ENCODE measurements at regions not wholly inside any gene's neighbourhood (a gene's known extent, or its start where the extent isn't known, plus 50 kb on each side); places are given as distances from the start of the nearest gene placed in this dataset.

GRCh38 chr7:41415051-41415450 lies 287.8 kb downstream of the INHBA start:
- ATAC-seq (no peak), DNase-seq (ENCODE audit: low spot score) (no peak)
- TF ChIP-seq POLR2AphosphoS5 (IDR thresholded peaks at IDR 0.05; ENCODE audit: low read depth): no peak
- TF ChIP-seq EZH2 (IDR thresholded peaks at IDR 0.05; ENCODE audit: low read depth, unreplicated experiment): no peak
- TF ChIP-seq CREB1 (CRISPR knock-in tag; IDR thresholded peaks at IDR 0.05; ENCODE audit: low read depth): no peak
- TF ChIP-seq EZH2phosphoT487 (IDR thresholded peaks at IDR 0.05; ENCODE audit: unreplicated experiment): no peak
- TF ChIP-seq, protein P1, sequence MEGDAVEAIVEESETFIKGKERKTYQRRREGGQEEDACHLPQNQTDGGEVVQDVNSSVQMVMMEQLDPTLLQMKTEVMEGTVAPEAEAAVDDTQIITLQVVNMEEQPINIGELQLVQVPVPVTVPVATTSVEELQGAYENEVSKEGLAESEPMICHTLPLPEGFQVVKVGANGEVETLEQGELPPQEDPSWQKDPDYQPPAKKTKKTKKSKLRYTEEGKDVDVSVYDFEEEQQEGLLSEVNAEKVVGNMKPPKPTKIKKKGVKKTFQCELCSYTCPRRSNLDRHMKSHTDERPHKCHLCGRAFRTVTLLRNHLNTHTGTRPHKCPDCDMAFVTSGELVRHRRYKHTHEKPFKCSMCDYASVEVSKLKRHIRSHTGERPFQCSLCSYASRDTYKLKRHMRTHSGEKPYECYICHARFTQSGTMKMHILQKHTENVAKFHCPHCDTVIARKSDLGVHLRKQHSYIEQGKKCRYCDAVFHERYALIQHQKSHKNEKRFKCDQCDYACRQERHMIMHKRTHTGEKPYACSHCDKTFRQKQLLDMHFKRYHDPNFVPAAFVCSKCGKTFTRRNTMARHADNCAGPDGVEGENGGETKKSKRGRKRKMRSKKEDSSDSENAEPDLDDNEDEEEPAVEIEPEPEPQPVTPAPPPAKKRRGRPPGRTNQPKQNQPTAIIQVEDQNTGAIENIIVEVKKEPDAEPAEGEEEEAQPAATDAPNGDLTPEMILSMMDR (conservative IDR thresholded peaks at IDR 0.05; ENCODE audit: low read depth in 2 of 2): no peak
- TF ChIP-seq NANOG (IDR thresholded peaks at IDR 0.05; ENCODE audit: borderline replicate concordance): no peak
- no peak for TF ChIP-seq ZNF331 (CRISPR knock-in tag; IDR thresholded peaks at IDR 0.05; ENCODE audit: low read depth)
- TF ChIP-seq, protein P2, sequence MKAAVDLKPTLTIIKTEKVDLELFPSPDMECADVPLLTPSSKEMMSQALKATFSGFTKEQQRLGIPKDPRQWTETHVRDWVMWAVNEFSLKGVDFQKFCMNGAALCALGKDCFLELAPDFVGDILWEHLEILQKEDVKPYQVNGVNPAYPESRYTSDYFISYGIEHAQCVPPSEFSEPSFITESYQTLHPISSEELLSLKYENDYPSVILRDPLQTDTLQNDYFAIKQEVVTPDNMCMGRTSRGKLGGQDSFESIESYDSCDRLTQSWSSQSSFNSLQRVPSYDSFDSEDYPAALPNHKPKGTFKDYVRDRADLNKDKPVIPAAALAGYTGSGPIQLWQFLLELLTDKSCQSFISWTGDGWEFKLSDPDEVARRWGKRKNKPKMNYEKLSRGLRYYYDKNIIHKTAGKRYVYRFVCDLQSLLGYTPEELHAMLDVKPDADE (IDR thresholded peaks at IDR 0.05): no peak
- TF ChIP-seq, protein P3, sequence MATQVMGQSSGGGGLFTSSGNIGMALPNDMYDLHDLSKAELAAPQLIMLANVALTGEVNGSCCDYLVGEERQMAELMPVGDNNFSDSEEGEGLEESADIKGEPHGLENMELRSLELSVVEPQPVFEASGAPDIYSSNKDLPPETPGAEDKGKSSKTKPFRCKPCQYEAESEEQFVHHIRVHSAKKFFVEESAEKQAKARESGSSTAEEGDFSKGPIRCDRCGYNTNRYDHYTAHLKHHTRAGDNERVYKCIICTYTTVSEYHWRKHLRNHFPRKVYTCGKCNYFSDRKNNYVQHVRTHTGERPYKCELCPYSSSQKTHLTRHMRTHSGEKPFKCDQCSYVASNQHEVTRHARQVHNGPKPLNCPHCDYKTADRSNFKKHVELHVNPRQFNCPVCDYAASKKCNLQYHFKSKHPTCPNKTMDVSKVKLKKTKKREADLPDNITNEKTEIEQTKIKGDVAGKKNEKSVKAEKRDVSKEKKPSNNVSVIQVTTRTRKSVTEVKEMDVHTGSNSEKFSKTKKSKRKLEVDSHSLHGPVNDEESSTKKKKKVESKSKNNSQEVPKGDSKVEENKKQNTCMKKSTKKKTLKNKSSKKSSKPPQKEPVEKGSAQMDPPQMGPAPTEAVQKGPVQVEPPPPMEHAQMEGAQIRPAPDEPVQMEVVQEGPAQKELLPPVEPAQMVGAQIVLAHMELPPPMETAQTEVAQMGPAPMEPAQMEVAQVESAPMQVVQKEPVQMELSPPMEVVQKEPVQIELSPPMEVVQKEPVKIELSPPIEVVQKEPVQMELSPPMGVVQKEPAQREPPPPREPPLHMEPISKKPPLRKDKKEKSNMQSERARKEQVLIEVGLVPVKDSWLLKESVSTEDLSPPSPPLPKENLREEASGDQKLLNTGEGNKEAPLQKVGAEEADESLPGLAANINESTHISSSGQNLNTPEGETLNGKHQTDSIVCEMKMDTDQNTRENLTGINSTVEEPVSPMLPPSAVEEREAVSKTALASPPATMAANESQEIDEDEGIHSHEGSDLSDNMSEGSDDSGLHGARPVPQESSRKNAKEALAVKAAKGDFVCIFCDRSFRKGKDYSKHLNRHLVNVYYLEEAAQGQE (IDR thresholded peaks at IDR 0.05; ENCODE audit: unreplicated experiment): no peak
- TF ChIP-seq ZNF462 (CRISPR knock-in tag; IDR thresholded peaks at IDR 0.05): no peak
- TF ChIP-seq JUNB (IDR thresholded peaks at IDR 0.05; ENCODE audit: unreplicated experiment): no peak
- Histone ChIP-seq H3K4me1 (ENCODE audit: insufficient read depth) (peaks cover 2% of the 10 kb centered on the region), H3K27ac (ENCODE audit: low read depth) (no peak overlapping the region), H3F3A (replicated peaks; ENCODE audit: low read depth) (no peaks in the 10 kb centered on the region), H3K9me2 (ENCODE audit: insufficient read depth) (0 out of 2 replicates have a peak, but pooled peaks cover 3% of the 10 kb centered on the region), H4K20me1 (replicated peaks; ENCODE audit: insufficient read depth) (no peaks in the 10 kb centered on the region), H3K4me2 (no peak overlapping the region), H3K79me2 (replicated peaks; ENCODE audit: insufficient read depth) (no peaks in the 10 kb centered on the region), H3K27me3 (ENCODE audit: insufficient read depth) (no peaks in the 10 kb centered on the region), H3K4me3 (no peak overlapping the region), H2AFZ (no peak overlapping the region), H3K36me3 (ENCODE audit: insufficient read depth) (no peaks in the 10 kb centered on the region)
- no peak overlapping the region for H3K4me3 Mint-ChIP-seq
- H3K27me3 Mint-ChIP-seq (ENCODE audit: insufficient read depth, low read depth, poor library complexity): no peaks in the 10 kb centered on the region
- H3K27ac Mint-ChIP-seq: no peak overlapping the region
- H3K9me3 Mint-ChIP-seq: no peaks in the 10 kb centered on the region; the same call in 2 of the 3 replicates
- no peaks in the 10 kb centered on the region for H3K36me3 Mint-ChIP-seq (ENCODE audit: low read depth)
- peaks cover 12% of the 10 kb centered on the region for H3K4me1 Mint-ChIP-seq

Data from GM23338 (cell line).